Stimulated activated CD4-positive, alpha-beta T cell treated with anti-CD3 and anti-CD28 coated beads, Interleukin-2, amount 100 ng/mL, for 24 hours (primary cell): ENCODE measurements at regions not wholly inside any gene's neighbourhood (a gene's known extent, or its start where the extent isn't known, plus 50 kb on each side); places are given as distances from the start of the nearest gene placed in this dataset.
"Not testable (repeated sequence)": the region's sequence is repeated elsewhere in the genome, so short reads cannot be mapped to it uniquely, and the experiment has no call there.

Experiments
- DNase-seq, 2 donors: peaks; one replicate each; pipeline ENCODE4 v3.0.0-alpha.2; 2020

- DNase-seq: no peak
Measured at GRCh38 chr5:7242118-7242710, 153.7 kb upstream of the ADCY2 start.

GRCh38 chr5:7244208-7244607 lies 151.7 kb upstream of the ADCY2 start:
- DNase-seq: no peak

- DNase-seq: no peak
Measured at GRCh38 chr5:7245121-7245651, 150.8 kb upstream of the ADCY2 start.

- no peak for DNase-seq
Measured at GRCh38 chr5:7246287-7246686, 149.7 kb upstream of the ADCY2 start.

- no peak for DNase-seq
Measured at GRCh38 chr5:7250004-7250403, 145.9 kb upstream of the ADCY2 start.

- no peak for DNase-seq
Measured at GRCh38 chr5:7250611-7251010, 145.3 kb upstream of the ADCY2 start.

GRCh38 chr5:7251132-7251531 lies 144.8 kb upstream of the ADCY2 start:
- no peak for DNase-seq

GRCh38 chr5:7261049-7261448 lies 134.9 kb upstream of the ADCY2 start:
- no peak for DNase-seq

GRCh38 chr5:7261900-7262299 lies 134.0 kb upstream of the ADCY2 start:
- no peak for DNase-seq

GRCh38 chr5:7263398-7264015 lies 132.4 kb upstream of the ADCY2 start:
- DNase-seq: not testable (repeated sequence)

GRCh38 chr5:7265776-7266175 lies 130.2 kb upstream of the ADCY2 start:
- DNase-seq: not testable (repeated sequence)

GRCh38 chr5:7268722-7269121 lies 127.2 kb upstream of the ADCY2 start:
- DNase-seq: not testable (repeated sequence)

- DNase-seq: no peak
Measured at GRCh38 chr5:7269591-7270274, 126.2 kb upstream of the ADCY2 start.

GRCh38 chr5:7271435-7272084 lies 124.4 kb upstream of the ADCY2 start:
- DNase-seq: no peak

GRCh38 chr5:7272408-7272965 lies 123.5 kb upstream of the ADCY2 start:
- no peak for DNase-seq

- no peak for DNase-seq
Measured at GRCh38 chr5:7274203-7274602, 121.7 kb upstream of the ADCY2 start.

GRCh38 chr5:7289634-7290033 lies 106.3 kb upstream of the ADCY2 start:
- DNase-seq: not testable (repeated sequence)

GRCh38 chr5:7297821-7298220 lies 98.1 kb upstream of the ADCY2 start:
- DNase-seq: not testable (repeated sequence)

GRCh38 chr5:7299731-7300130 lies 96.2 kb upstream of the ADCY2 start:
- not testable (repeated sequence) for DNase-seq

- not testable (repeated sequence) for DNase-seq
Measured at GRCh38 chr5:7305000-7305674, 90.8 kb upstream of the ADCY2 start.

GRCh38 chr5:7306556-7306955 lies 89.4 kb upstream of the ADCY2 start:
- peak in 1 of 2 donors; percentile 11 for DNase-seq

- DNase-seq: not testable (repeated sequence)
Measured at GRCh38 chr5:7307709-7308108, 88.2 kb upstream of the ADCY2 start.

- not testable (repeated sequence) for DNase-seq
Measured at GRCh38 chr5:7309715-7310114, 86.2 kb upstream of the ADCY2 start.
